Mammary epithelial cell (primary cell): ENCODE measurements at regions not wholly inside any gene's neighbourhood (a gene's known extent, or its start where the extent isn't known, plus 50 kb on each side); places are given as distances from the start of the nearest gene placed in this dataset.

Source experiments
- EZH2 ChIP-seq: IDR thresholded peaks from 2 replicates; pipeline ENCODE4 v1.6.1; 2012; ENCODE audit warnings: low read length, inconsistent platforms, borderline replicate concordance
- TF ChIP-seq, protein P1 (sequence below), 2 donors: IDR thresholded peaks in 1 of 2; conservative IDR thresholded peaks in 1 of 2; 2 replicates each; pipeline ENCODE4 v1.5.1; 2011 to 2012; ENCODE audit warnings: inconsistent platforms in 2 of 2, low read length in 2 of 2, mild to moderate bottlenecking in 2 of 2, control low read depth in 1 of 2, low read depth in 1 of 2; ENCODE audit not compliant: insufficient read depth in 1 of 2; ENCODE audit errors: extremely low read depth in 1 of 2

DNA sequence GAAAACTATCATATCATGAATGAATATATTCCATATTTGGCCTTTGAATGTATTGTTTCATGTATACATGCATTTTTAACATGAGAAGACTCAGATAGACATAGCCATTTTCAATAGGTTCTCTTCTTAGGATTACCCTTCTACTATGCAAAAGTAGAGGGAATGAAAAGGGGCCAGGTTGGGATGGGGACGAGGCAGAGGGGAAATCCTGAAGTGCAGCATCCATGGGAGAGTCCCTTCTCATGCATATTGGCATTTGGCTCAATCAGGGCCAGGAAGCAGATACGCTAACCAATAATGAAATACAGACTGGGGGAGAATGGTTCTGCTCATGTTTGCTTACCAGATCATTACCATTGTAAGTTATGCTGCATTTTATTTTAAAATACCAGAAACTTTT lies 475.8 kb downstream of the STK39 start:
- TF ChIP-seq, protein P1, sequence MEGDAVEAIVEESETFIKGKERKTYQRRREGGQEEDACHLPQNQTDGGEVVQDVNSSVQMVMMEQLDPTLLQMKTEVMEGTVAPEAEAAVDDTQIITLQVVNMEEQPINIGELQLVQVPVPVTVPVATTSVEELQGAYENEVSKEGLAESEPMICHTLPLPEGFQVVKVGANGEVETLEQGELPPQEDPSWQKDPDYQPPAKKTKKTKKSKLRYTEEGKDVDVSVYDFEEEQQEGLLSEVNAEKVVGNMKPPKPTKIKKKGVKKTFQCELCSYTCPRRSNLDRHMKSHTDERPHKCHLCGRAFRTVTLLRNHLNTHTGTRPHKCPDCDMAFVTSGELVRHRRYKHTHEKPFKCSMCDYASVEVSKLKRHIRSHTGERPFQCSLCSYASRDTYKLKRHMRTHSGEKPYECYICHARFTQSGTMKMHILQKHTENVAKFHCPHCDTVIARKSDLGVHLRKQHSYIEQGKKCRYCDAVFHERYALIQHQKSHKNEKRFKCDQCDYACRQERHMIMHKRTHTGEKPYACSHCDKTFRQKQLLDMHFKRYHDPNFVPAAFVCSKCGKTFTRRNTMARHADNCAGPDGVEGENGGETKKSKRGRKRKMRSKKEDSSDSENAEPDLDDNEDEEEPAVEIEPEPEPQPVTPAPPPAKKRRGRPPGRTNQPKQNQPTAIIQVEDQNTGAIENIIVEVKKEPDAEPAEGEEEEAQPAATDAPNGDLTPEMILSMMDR (conservative IDR thresholded peaks at IDR 0.05 in 1 of 2, IDR thresholded peaks at IDR 0.05 in 1 of 2; ENCODE audit: extremely low read depth in 1 of 2, insufficient read depth in 1 of 2, low read depth in 1 of 2, low read length in 2 of 2): no peak
- TF ChIP-seq EZH2: no peak
